ENCODE measurements at regions not wholly inside any gene's neighbourhood (a gene's known extent, or its start where the extent isn't known, plus 50 kb on each side); places are given as distances from the start of the nearest gene placed in this dataset.
A peak's percentile ranks its signal among the peaks of the same experiment; 100 is the strongest.

DNA sequence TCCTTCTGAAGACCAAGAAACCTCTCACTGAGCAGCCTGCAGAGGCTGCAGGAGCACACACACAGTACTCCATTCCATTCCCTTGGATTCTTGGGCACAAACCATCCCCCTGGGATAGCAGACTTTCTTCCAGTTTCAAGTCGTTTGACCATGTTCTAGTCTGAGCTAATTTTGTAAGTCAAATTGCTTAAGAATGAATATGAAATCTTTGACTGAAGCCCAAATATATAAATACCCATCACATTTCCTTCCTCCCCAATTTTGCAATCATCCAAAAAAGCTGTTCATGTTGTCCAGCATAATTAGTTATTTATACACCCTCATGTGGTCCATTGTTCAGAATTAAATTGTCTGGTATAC, 231.2 kb upstream of the TPRG1 start:
- H3K4me3 ChIP-seq (ENCODE audit: low read depth, low read length), result no peak overlapping the region
- DNase-seq (ENCODE audit: low read depth), result no peak

GRCh38 chr3:188941103-188941502, 230.7 kb upstream of the TPRG1 start:
- DNase-seq (ENCODE audit: low read depth), result no peak
- no peak overlapping the region for H3K4me3 ChIP-seq (ENCODE audit: low read depth, low read length)

GRCh38 chr3:188942191-188942590, 229.6 kb upstream of the TPRG1 start:
- H3K4me3 ChIP-seq (ENCODE audit: low read depth, low read length), result no peak overlapping the region
- DNase-seq (ENCODE audit: low read depth), result no peak

DNA sequence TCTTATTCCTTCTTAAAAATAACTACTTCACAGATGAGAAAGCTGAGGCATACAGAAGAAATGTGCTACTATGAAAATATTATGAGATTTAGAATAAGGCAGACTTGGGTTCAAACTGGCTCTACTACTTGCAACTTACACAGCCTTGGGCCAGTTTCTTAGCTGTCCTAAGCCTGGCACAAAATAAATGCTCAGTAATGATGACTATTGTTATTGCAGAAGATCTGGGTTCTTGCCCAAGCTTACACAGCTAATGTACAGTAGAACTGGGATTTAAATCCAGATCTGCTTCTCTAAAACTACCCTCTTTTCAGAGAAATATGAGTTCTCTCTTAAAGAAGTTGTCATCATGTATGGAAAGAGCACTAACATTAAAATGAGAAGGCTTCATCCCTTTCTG, 228.2 kb upstream of the TPRG1 start:
- no peak for DNase-seq (ENCODE audit: low read depth)
- no peak overlapping the region for H3K4me3 ChIP-seq (ENCODE audit: low read depth, low read length)

DNA sequence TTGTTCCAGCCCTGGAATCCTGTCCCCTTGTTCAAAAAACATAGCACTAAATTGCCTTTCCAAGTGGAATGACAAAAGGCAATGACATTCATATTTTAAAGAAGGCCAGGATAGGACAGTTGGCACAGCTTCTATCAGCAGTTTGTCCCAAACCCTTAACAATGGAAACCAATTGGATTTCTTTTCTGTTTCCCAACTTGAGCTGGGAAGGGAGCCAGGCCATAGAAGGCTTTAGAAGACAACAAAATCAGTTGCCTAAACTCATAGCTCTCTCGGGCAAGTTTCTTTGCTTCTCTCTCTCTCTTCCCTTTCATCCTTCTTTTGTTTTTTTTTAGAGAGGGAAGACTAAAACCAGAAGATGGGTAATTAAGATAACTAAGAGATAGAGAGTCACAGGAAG, 227.7 kb upstream of the TPRG1 start:
- no peak for DNase-seq (ENCODE audit: low read depth)
- no peak overlapping the region for H3K4me3 ChIP-seq (ENCODE audit: low read depth, low read length)

GRCh38 chr3:188946351-188947240, 225.2 kb upstream of the TPRG1 start:
- H3K4me3 ChIP-seq (ENCODE audit: low read depth, low read length), result no peak overlapping the region
- DNase-seq (ENCODE audit: low read depth), result no peak

GRCh38 chr3:188947401-188948280, 224.1 kb upstream of the TPRG1 start:
- peak overlapping the region; percentile 31 for H3K4me3 ChIP-seq (ENCODE audit: low read depth, low read length)
- DNase-seq (ENCODE audit: low read depth), result peak; percentile 100

DNA sequence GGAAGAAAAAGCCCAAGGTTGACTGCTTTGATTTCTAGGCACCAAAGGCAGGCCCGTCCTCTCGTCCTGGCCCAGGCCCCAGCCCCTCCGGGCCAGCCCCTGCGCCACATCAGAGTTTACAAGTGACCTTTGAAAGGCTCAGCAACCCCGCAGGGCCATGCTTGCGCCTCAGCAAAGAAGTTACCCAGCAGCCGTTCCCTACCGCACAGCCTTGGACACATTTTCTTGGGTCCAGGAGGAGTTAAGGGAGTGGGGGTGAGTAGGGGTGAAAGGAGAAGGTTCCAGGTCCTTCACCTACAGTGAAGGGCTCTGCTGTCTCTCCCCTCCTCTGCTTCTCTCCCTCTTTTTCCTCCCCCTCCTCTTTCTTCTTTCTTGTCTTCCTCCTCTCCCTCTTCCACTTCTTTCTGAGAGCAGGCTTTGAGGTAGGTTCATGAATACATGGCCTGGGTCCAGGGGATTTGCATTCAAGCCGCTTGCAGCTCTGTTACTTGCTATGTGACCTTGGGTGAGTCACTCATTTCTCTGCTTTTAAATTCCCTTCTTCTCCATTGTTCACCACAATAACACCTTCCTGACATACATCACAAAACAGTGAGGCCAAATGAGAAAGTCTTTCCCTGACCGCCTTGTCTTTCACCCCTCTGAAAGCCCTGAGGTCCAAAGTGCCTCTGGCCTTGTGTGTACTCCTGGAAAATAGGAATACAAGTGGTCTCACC, 223.3 kb upstream of the TPRG1 start:
- peak; percentile 98 for DNase-seq (ENCODE audit: low read depth)
- peak overlapping the region; percentile 31 for H3K4me3 ChIP-seq (ENCODE audit: low read depth, low read length)

- DNase-seq (ENCODE audit: low read depth), result no peak
- no peak overlapping the region for H3K4me3 ChIP-seq (ENCODE audit: low read depth, low read length)
These were observed 222.8 kb upstream of the TPRG1 start for GRCh38 chr3:188948997-188949389.

DNA sequence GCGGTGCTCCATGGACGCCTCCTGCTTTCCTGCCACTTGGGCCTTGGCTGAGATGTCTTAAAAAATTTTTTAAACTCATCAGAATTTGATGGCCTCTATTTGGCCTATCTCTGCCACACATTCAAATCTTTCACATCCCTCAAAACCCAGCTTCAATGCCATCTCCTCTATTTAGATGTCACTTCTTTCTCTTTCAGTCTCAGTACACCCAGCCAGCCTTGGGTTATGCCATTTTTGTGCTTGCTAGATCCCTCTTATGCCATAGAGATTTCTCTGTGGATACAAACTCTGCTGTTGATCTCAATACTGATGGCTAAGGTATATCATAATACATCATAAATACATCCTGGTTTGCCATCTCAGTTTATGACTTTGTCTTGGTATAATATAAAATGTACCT, 222.3 kb upstream of the TPRG1 start:
- no peak for DNase-seq (ENCODE audit: low read depth)

DNA sequence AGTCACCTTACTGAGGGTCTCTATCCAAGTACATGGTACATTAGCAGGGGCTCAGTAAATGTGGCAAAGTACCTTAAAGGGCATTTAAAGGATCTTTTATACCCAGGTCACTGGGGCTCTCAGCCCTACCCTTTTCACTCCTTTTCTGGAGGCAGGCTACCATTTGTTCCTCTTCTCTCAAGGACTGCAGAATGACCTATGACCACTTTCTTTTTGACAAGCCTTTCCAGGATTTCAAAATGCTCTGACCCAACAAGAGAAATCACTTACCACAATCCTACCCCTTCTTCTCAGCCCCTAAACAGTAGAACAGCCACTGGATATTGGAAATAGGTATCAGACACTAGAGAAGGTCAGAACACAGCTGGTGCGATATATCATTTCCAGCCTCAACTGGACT, 221.8 kb upstream of the TPRG1 start:
- no peak overlapping the region for H3K4me3 ChIP-seq (ENCODE audit: low read depth, low read length)
- no peak for DNase-seq (ENCODE audit: low read depth)

More for the DNA sequence above, 222.3 kb upstream of the TPRG1 start:
- H3K4me3 ChIP-seq (ENCODE audit: low read depth, low read length), result no peak overlapping the region

DNA sequence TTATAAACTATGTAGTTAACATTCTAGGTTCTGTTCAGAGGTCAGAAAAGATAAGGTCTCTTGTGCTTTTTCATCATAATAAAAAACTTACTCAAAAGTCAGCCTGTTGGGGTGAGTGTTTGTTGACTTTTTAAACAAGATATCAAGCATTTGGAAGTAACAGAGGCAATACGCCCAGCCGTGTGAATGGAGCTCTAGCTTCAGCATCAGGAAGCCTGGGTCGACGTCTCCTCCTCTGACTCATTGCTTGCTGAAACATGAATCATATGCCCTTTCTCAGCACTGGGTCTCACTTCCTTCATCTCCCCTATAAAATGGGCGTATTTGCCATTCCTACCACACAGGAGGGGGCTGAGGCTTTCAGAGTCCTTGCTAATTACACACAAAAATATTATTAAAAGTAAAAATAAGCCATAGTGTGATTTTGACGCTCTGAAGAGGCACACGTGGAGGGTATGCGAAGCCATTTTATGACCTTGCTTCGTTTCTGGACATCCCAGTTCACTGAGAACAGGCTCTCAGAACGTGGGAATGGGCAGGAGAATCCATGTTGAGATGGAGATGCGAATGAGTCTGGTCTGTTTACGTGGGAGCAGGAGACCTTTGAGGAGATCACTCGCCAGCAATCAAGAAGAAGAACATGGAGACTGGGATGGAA, 220.8 kb upstream of the TPRG1 start:
- DNase-seq (ENCODE audit: low read depth), result peak; percentile 98

GRCh38 chr3:188951734-188952133, 220.0 kb upstream of the TPRG1 start:
- no peak for DNase-seq (ENCODE audit: low read depth)
- no peak overlapping the region for H3K4me3 ChIP-seq (ENCODE audit: low read depth, low read length)

More for the DNA sequence above, 220.8 kb upstream of the TPRG1 start:
- no peak overlapping the region for H3K4me3 ChIP-seq (ENCODE audit: low read depth, low read length)

GRCh38 chr3:188954590-188955208, 217.1 kb upstream of the TPRG1 start:
- DNase-seq (ENCODE audit: low read depth), result peak; percentile 72
- H3K4me3 ChIP-seq (ENCODE audit: low read depth, low read length), result no peak overlapping the region

DNA sequence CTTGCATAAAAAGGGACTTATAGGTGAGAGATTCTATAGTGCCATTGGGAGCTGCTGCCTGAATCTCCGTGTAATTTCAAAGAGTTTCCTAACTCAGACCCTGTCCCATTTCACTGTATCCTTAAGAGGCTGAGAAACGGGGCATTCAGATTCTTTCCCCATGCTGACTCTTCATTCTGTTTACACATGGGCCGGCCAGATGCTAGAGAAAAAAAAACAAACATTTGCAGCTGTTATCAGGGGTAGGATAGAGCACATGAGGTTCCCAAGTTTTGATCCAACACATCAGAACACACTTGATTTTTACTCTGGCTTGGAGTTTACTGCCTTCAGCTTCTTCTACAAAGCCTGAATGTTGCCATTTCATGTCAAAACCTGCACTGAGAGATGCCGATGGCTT, 215.9 kb upstream of the TPRG1 start:
- no peak for DNase-seq (ENCODE audit: low read depth)

DNA sequence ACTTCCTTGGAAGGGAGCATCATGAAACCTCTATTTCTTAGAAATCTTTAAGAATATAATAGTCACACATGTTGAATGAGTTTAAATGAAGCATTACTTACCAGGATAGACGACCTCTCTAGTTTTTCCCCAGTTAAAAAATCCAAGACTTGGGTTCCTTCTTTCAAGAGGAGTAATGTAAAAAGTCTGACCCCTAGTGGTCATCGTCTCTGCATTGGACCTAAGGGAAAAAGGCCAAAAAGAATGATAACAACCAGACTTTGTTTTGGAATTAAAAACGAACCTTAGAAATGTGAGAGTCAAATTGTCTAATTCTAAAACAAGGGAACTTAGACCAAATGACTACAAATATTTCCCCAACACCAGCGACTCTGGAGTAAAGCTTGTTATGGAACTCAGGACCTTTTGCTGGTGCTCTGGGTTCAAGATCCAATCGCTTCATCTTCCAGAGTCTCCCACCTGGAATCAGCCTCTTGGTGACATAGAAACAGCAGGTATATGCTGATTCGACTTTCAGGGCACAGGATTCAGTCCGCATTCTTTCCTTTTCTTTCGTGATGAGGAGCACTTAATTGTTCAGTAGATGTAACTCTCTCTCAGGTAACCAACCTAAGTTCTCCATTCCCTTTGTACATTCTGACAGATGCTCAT, 214.8 kb upstream of the TPRG1 start:
- DNase-seq (ENCODE audit: low read depth), result no peak
- no peak overlapping the region for H3K4me3 ChIP-seq (ENCODE audit: low read depth, low read length)

More for the DNA sequence above, 215.9 kb upstream of the TPRG1 start:
- H3K4me3 ChIP-seq (ENCODE audit: low read depth, low read length), result no peak overlapping the region

DNA sequence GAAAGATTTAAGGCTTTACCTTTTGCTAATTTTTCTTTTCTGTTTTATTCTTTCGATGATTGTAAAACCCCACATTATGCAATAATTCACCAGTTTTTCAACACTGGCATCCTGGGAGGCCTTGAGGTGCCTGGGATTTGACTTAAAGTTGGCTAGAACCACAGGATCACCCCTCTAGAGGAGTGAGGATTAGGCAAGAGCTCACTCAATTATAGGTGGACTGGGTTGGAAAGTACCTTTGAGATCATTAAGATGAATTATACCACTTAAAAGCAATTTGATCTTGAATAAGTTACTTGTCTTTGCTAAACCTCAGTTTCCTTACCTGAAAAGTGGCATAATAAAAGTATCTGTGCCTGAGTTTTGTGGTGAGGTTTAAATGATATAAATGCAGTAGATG, 212.8 kb upstream of the TPRG1 start:
- H3K4me3 ChIP-seq (ENCODE audit: low read depth, low read length), result no peak overlapping the region
- DNase-seq (ENCODE audit: low read depth), result no peak

All from skeletal muscle cell (primary cell).